Activated T-cell treated with anti-CD3 and anti-CD28 coated beads, Interleukin-2, amount 50 U/mL, for 24 hours (primary cell): ENCODE measurements at regions not wholly inside any gene's neighbourhood (a gene's known extent, or its start where the extent isn't known, plus 50 kb on each side); places are given as distances from the start of the nearest gene placed in this dataset.
"Not testable (repeated sequence)": the region's sequence is repeated elsewhere in the genome, so short reads cannot be mapped to it uniquely, and the experiment has no call there.

ENCODE experiments used
- DNase-seq: peaks from one replicate; pipeline ENCODE4 v3.0.0-alpha.2; 2020
- H3K27ac Mint-ChIP-seq: 2 replicates; pipeline ENCODE4 v1.8.0; 2020; ENCODE audit warnings: mild to moderate bottlenecking, mixed read lengths
- H3K27me3 Mint-ChIP-seq: 2 replicates; pipeline ENCODE4 v1.8.0; 2020; ENCODE audit warnings: mixed read lengths
- H3K36me3 Mint-ChIP-seq: 2 replicates; pipeline ENCODE4 v1.8.0; 2020; ENCODE audit warnings: low read depth, mixed read lengths
- H3K4me1 Mint-ChIP-seq: 2 replicates; pipeline ENCODE4 v1.8.0; 2020; ENCODE audit warnings: low read depth, mixed read lengths
- H3K4me3 Mint-ChIP-seq: 2 replicates; pipeline ENCODE4 v1.8.0; 2020; ENCODE audit warnings: mild to moderate bottlenecking, moderate library complexity, mixed read lengths
- H3K9me3 Mint-ChIP-seq: 2 replicates; pipeline ENCODE4 v1.8.0; 2020; ENCODE audit warnings: mixed read lengths

- H3K27me3 Mint-ChIP-seq, result no peaks in the 10 kb centered on the region
- H3K27ac Mint-ChIP-seq, result no peak overlapping the region
- DNase-seq, result no peak
- H3K36me3 Mint-ChIP-seq, result no peaks in the 10 kb centered on the region
- H3K9me3 Mint-ChIP-seq, result no peaks in the 10 kb centered on the region
- no peaks in the 10 kb centered on the region for H3K4me1 Mint-ChIP-seq
- H3K4me3 Mint-ChIP-seq, result no peak overlapping the region
Observed at GRCh38 chr7:25455683-25456251, 227.5 kb upstream of the NPVF start.

GRCh38 chr7:25456467-25457171 is 228.3 kb upstream of the NPVF start:
- no peaks in the 10 kb centered on the region for H3K4me1 Mint-ChIP-seq
- H3K9me3 Mint-ChIP-seq, result no peaks in the 10 kb centered on the region
- no peak for DNase-seq
- no peaks in the 10 kb centered on the region for H3K36me3 Mint-ChIP-seq
- H3K27me3 Mint-ChIP-seq, result peaks cover 1% of the 10 kb centered on the region
- H3K4me3 Mint-ChIP-seq, result no peak overlapping the region
- no peak overlapping the region for H3K27ac Mint-ChIP-seq

GRCh38 chr7:25459057-25459456 is 230.8 kb upstream of the NPVF start:
- no peaks in the 10 kb centered on the region for H3K36me3 Mint-ChIP-seq
- no peak overlapping the region for H3K27ac Mint-ChIP-seq
- H3K4me1 Mint-ChIP-seq, result no peaks in the 10 kb centered on the region
- DNase-seq, result no peak
- no peaks in the 10 kb centered on the region for H3K9me3 Mint-ChIP-seq
- no peak overlapping the region for H3K4me3 Mint-ChIP-seq
- peaks cover 12% of the 10 kb centered on the region for H3K27me3 Mint-ChIP-seq

GRCh38 chr7:25460433-25460832 is 232.1 kb upstream of the NPVF start:
- DNase-seq, result no peak
- Mint-ChIP-seq H3K4me1 (no peaks in the 10 kb centered on the region), H3K4me3 (no peak overlapping the region), H3K9me3 (no peaks in the 10 kb centered on the region), H3K36me3 (no peaks in the 10 kb centered on the region), H3K27me3 (peaks cover 22% of the 10 kb centered on the region), H3K27ac (no peak overlapping the region)

GRCh38 chr7:25469669-25470068 is 241.4 kb upstream of the NPVF start:
- peaks cover 17% of the 10 kb centered on the region for H3K27me3 Mint-ChIP-seq
- H3K27ac Mint-ChIP-seq, result no peak overlapping the region
- no peak overlapping the region for H3K4me3 Mint-ChIP-seq
- H3K9me3 Mint-ChIP-seq, result no peaks in the 10 kb centered on the region
- DNase-seq, result no peak
- no peaks in the 10 kb centered on the region for H3K4me1 Mint-ChIP-seq
- no peaks in the 10 kb centered on the region for H3K36me3 Mint-ChIP-seq

- Mint-ChIP-seq H3K4me1 (no peaks in the 10 kb centered on the region), H3K4me3 (no peak overlapping the region), H3K36me3 (no peaks in the 10 kb centered on the region), H3K27ac (no peak overlapping the region), H3K27me3 (peaks cover 8% of the 10 kb centered on the region), H3K9me3 (no peaks in the 10 kb centered on the region)
- DNase-seq, result no peak
Observed at GRCh38 chr7:25476863-25477499, 248.7 kb upstream of the NPVF start.

- H3K27ac Mint-ChIP-seq, H3K9me3 Mint-ChIP-seq, H3K4me1 Mint-ChIP-seq, H3K27me3 Mint-ChIP-seq, DNase-seq, H3K4me3 Mint-ChIP-seq, H3K36me3 Mint-ChIP-seq: not testable (repeated sequence)
Observed at GRCh38 chr7:25478221-25478620, 249.9 kb upstream of the NPVF start.

GRCh38 chr7:25478925-25479324 is 250.6 kb upstream of the NPVF start:
- Mint-ChIP-seq H3K27me3 (no peaks in the 10 kb centered on the region), H3K27ac (no peak overlapping the region), H3K9me3 (no peaks in the 10 kb centered on the region), H3K4me1 (no peaks in the 10 kb centered on the region), H3K36me3 (no peaks in the 10 kb centered on the region), H3K4me3 (no peak overlapping the region)
- DNase-seq, result no peak

GRCh38 chr7:25481891-25482290 is 253.6 kb upstream of the NPVF start:
- H3K36me3 Mint-ChIP-seq, result no peaks in the 10 kb centered on the region
- H3K27me3 Mint-ChIP-seq, result no peaks in the 10 kb centered on the region
- no peak for DNase-seq
- no peaks in the 10 kb centered on the region for H3K9me3 Mint-ChIP-seq
- no peak overlapping the region for H3K4me3 Mint-ChIP-seq
- no peaks in the 10 kb centered on the region for H3K4me1 Mint-ChIP-seq
- H3K27ac Mint-ChIP-seq, result no peak overlapping the region

- Mint-ChIP-seq H3K9me3 (no peaks in the 10 kb centered on the region), H3K27ac (no peak overlapping the region), H3K27me3 (no peaks in the 10 kb centered on the region), H3K36me3 (no peaks in the 10 kb centered on the region), H3K4me1 (no peaks in the 10 kb centered on the region), H3K4me3 (no peak overlapping the region)
- DNase-seq, result no peak
Observed at GRCh38 chr7:25482631-25483030, 254.3 kb upstream of the NPVF start.

- H3K27ac Mint-ChIP-seq, result no peak overlapping the region
- H3K4me1 Mint-ChIP-seq, result no peaks in the 10 kb centered on the region
- no peaks in the 10 kb centered on the region for H3K27me3 Mint-ChIP-seq
- no peak overlapping the region for H3K4me3 Mint-ChIP-seq
- no peak for DNase-seq
- no peaks in the 10 kb centered on the region for H3K36me3 Mint-ChIP-seq
- H3K9me3 Mint-ChIP-seq, result no peaks in the 10 kb centered on the region
Observed at GRCh38 chr7:25485026-25485425, 256.7 kb upstream of the NPVF start.

GRCh38 chr7:25486656-25487055 is 258.4 kb upstream of the NPVF start:
- H3K9me3 Mint-ChIP-seq, result no peaks in the 10 kb centered on the region
- no peak for DNase-seq
- H3K27ac Mint-ChIP-seq, result no peak overlapping the region
- no peaks in the 10 kb centered on the region for H3K36me3 Mint-ChIP-seq
- H3K4me1 Mint-ChIP-seq, result no peaks in the 10 kb centered on the region
- no peak overlapping the region for H3K4me3 Mint-ChIP-seq
- no peaks in the 10 kb centered on the region for H3K27me3 Mint-ChIP-seq

- no peaks in the 10 kb centered on the region for H3K27me3 Mint-ChIP-seq
- H3K27ac Mint-ChIP-seq, result no peak overlapping the region
- no peak overlapping the region for H3K4me3 Mint-ChIP-seq
- peaks cover 9% of the 10 kb centered on the region for H3K4me1 Mint-ChIP-seq
- no peak for DNase-seq
- no peaks in the 10 kb centered on the region for H3K9me3 Mint-ChIP-seq
- H3K36me3 Mint-ChIP-seq, result no peaks in the 10 kb centered on the region
Observed at GRCh38 chr7:25493805-25494366, 265.6 kb upstream of the NPVF start.

GRCh38 chr7:25494896-25495295 is 266.6 kb upstream of the NPVF start:
- Mint-ChIP-seq H3K27ac (no peak overlapping the region), H3K27me3 (no peaks in the 10 kb centered on the region), H3K4me1 (peaks cover 9% of the 10 kb centered on the region), H3K36me3 (no peaks in the 10 kb centered on the region), H3K4me3 (no peak overlapping the region), H3K9me3 (no peaks in the 10 kb centered on the region)
- no peak for DNase-seq
